Activated naive CD8-positive, alpha-beta T cell treated with anti-CD3 and anti-CD28 coated beads for 36 hours (primary cell): ENCODE measurements at regions not wholly inside any gene's neighbourhood (a gene's known extent, or its start where the extent isn't known, plus 50 kb on each side); places are given as distances from the start of the nearest gene placed in this dataset.
"Not testable (repeated sequence)": the region's sequence is repeated elsewhere in the genome, so short reads cannot be mapped to it uniquely, and the experiment has no call there.

Experiments used
- DNase-seq: peaks from one replicate; pipeline ENCODE4 v3.0.0; 2021
- H3K27ac Mint-ChIP-seq: one replicate; pipeline ENCODE4 v1.8.0; 2022; ENCODE audit warnings: mild to moderate bottlenecking, moderate library complexity, mixed read lengths
- H3K27me3 Mint-ChIP-seq: one replicate; pipeline ENCODE4 v1.8.0; 2022; ENCODE audit warnings: mild to moderate bottlenecking, mixed read lengths
- H3K36me3 Mint-ChIP-seq: one replicate; pipeline ENCODE4 v1.8.0; 2021; ENCODE audit warnings: mild to moderate bottlenecking, mixed read lengths
- H3K4me1 Mint-ChIP-seq: one replicate; pipeline ENCODE4 v1.8.0; 2021; ENCODE audit warnings: mixed read lengths
- H3K4me3 Mint-ChIP-seq: one replicate; pipeline ENCODE4 v1.8.0; 2022; ENCODE audit warnings: mild to moderate bottlenecking, moderate library complexity, mixed read lengths
- H3K9me3 Mint-ChIP-seq: one replicate; pipeline ENCODE4 v1.8.0; 2022; ENCODE audit warnings: mixed read lengths

GRCh38 chr1:121511455-121511854, 326.7 kb downstream of the SRGAP2C start:
- Mint-ChIP-seq H3K27ac (peak overlapping the region; percentile 80), H3K4me1 (peaks cover 42% of the 10 kb centered on the region), H3K9me3 (peaks cover 42% of the 10 kb centered on the region), H3K36me3 (peaks cover 56% of the 10 kb centered on the region)
- DNase-seq: peak; percentile 39
- H3K27me3 Mint-ChIP-seq, H3K4me3 Mint-ChIP-seq: not testable (repeated sequence)

- DNase-seq, H3K4me3 Mint-ChIP-seq, H3K27me3 Mint-ChIP-seq: not testable (repeated sequence)
- Mint-ChIP-seq H3K9me3 (peaks cover 40% of the 10 kb centered on the region), H3K27ac (peak overlapping the region; percentile 80), H3K36me3 (peaks cover 55% of the 10 kb centered on the region), H3K4me1 (peaks cover 43% of the 10 kb centered on the region)
These were observed 327.1 kb downstream of the SRGAP2C start for GRCh38 chr1:121511876-121512275.

- Mint-ChIP-seq H3K4me1 (peaks cover 66% of the 10 kb centered on the region), H3K36me3 (peaks cover 38% of the 10 kb centered on the region), H3K27me3 (no peaks in the 10 kb centered on the region), H3K9me3 (peaks cover 18% of the 10 kb centered on the region), H3K27ac (peak overlapping the region; percentile 94), H3K4me3 (no peak overlapping the region)
- no peak for DNase-seq
These were observed 330.5 kb downstream of the SRGAP2C start for GRCh38 chr1:121515235-121515634.

GRCh38 chr1:121516234-121516967, 331.6 kb downstream of the SRGAP2C start:
- H3K27me3 Mint-ChIP-seq: no peaks in the 10 kb centered on the region
- peaks cover 28% of the 10 kb centered on the region for H3K36me3 Mint-ChIP-seq
- H3K9me3 Mint-ChIP-seq: peaks cover 16% of the 10 kb centered on the region
- H3K4me3 Mint-ChIP-seq: peak overlapping the region; percentile 62
- peak; percentile 37 for DNase-seq
- peak overlapping the region; percentile 94 for H3K27ac Mint-ChIP-seq
- peaks cover 61% of the 10 kb centered on the region for H3K4me1 Mint-ChIP-seq

GRCh38 chr1:121517586-121518230, 332.9 kb downstream of the SRGAP2C start:
- no peak for DNase-seq
- Mint-ChIP-seq H3K9me3 (peaks cover 10% of the 10 kb centered on the region), H3K4me1 (peaks cover 50% of the 10 kb centered on the region), H3K4me3 (peak overlapping the region; percentile 89), H3K27me3 (no peaks in the 10 kb centered on the region), H3K36me3 (peaks cover 20% of the 10 kb centered on the region), H3K27ac (peak overlapping the region; percentile 95)

GRCh38 chr1:121518726-121519041, 333.9 kb downstream of the SRGAP2C start:
- H3K4me3 Mint-ChIP-seq: peak overlapping the region; percentile 89
- H3K27me3 Mint-ChIP-seq: no peaks in the 10 kb centered on the region
- peaks cover 10% of the 10 kb centered on the region for H3K9me3 Mint-ChIP-seq
- H3K27ac Mint-ChIP-seq: peak overlapping the region; percentile 95
- H3K4me1 Mint-ChIP-seq: peaks cover 50% of the 10 kb centered on the region
- peaks cover 20% of the 10 kb centered on the region for H3K36me3 Mint-ChIP-seq
- DNase-seq: no peak

- Mint-ChIP-seq H3K4me1 (peaks cover 45% of the 10 kb centered on the region), H3K4me3 (peak overlapping the region; percentile 89), H3K27me3 (no peaks in the 10 kb centered on the region), H3K36me3 (peaks cover 16% of the 10 kb centered on the region), H3K27ac (peak overlapping the region; percentile 95), H3K9me3 (peaks cover 7% of the 10 kb centered on the region)
- peak; percentile 88 for DNase-seq
These were observed 334.4 kb downstream of the SRGAP2C start for GRCh38 chr1:121519042-121519755.

- H3K9me3 Mint-ChIP-seq, H3K27me3 Mint-ChIP-seq, DNase-seq: not testable (repeated sequence)
- Mint-ChIP-seq H3K27ac (peak overlapping the region; percentile 95), H3K4me1 (peaks cover 43% of the 10 kb centered on the region), H3K36me3 (peaks cover 12% of the 10 kb centered on the region), H3K4me3 (peak overlapping the region; percentile 89)
These were observed 335.0 kb downstream of the SRGAP2C start for GRCh38 chr1:121519756-121520286.

GRCh38 chr1:121522061-121522759, 337.4 kb downstream of the SRGAP2C start:
- no peak for DNase-seq
- H3K4me3 Mint-ChIP-seq: no peak overlapping the region
- H3K9me3 Mint-ChIP-seq: no peaks in the 10 kb centered on the region
- H3K36me3 Mint-ChIP-seq: peaks cover 5% of the 10 kb centered on the region
- H3K4me1 Mint-ChIP-seq: peaks cover 28% of the 10 kb centered on the region
- H3K27me3 Mint-ChIP-seq: no peaks in the 10 kb centered on the region
- no peak overlapping the region for H3K27ac Mint-ChIP-seq

- not testable (repeated sequence) for H3K36me3 Mint-ChIP-seq, H3K27me3 Mint-ChIP-seq, DNase-seq, H3K27ac Mint-ChIP-seq, H3K4me3 Mint-ChIP-seq, H3K9me3 Mint-ChIP-seq
- H3K4me1 Mint-ChIP-seq: peaks cover 20% of the 10 kb centered on the region
These were observed 338.3 kb downstream of the SRGAP2C start for GRCh38 chr1:121523112-121523511.

GRCh38 chr1:121525355-121525754, 340.6 kb downstream of the SRGAP2C start:
- Mint-ChIP-seq H3K27me3 (no peaks in the 10 kb centered on the region), H3K4me3 (no peak overlapping the region), H3K36me3 (no peaks in the 10 kb centered on the region), H3K9me3 (no peaks in the 10 kb centered on the region), H3K27ac (no peak overlapping the region), H3K4me1 (peaks cover 23% of the 10 kb centered on the region)
- no peak for DNase-seq

GRCh38 chr1:121528958-121529357, 344.2 kb downstream of the SRGAP2C start:
- H3K4me1 Mint-ChIP-seq: peaks cover 21% of the 10 kb centered on the region
- not testable (repeated sequence) for H3K27ac Mint-ChIP-seq, H3K27me3 Mint-ChIP-seq, H3K9me3 Mint-ChIP-seq, H3K4me3 Mint-ChIP-seq, DNase-seq, H3K36me3 Mint-ChIP-seq

- DNase-seq, H3K36me3 Mint-ChIP-seq, H3K4me3 Mint-ChIP-seq, H3K27me3 Mint-ChIP-seq, H3K9me3 Mint-ChIP-seq, H3K27ac Mint-ChIP-seq: not testable (repeated sequence)
- H3K4me1 Mint-ChIP-seq: peaks cover 16% of the 10 kb centered on the region
These were observed 345.3 kb downstream of the SRGAP2C start for GRCh38 chr1:121530026-121530425.

GRCh38 chr1:121531747-121532146, 347.0 kb downstream of the SRGAP2C start:
- H3K4me3 Mint-ChIP-seq, DNase-seq, H3K9me3 Mint-ChIP-seq, H3K27ac Mint-ChIP-seq, H3K27me3 Mint-ChIP-seq, H3K36me3 Mint-ChIP-seq: not testable (repeated sequence)
- H3K4me1 Mint-ChIP-seq: peaks cover 15% of the 10 kb centered on the region

GRCh38 chr1:121538148-121538547, 353.4 kb downstream of the SRGAP2C start:
- not testable (repeated sequence) for H3K4me1 Mint-ChIP-seq, H3K27ac Mint-ChIP-seq, H3K4me3 Mint-ChIP-seq, H3K36me3 Mint-ChIP-seq, H3K9me3 Mint-ChIP-seq, DNase-seq, H3K27me3 Mint-ChIP-seq
